22Rv1 (cell line): ENCODE measurements at regions not wholly inside any gene's neighbourhood (a gene's known extent, or its start where the extent isn't known, plus 50 kb on each side); places are given as distances from the start of the nearest gene placed in this dataset.

Source experiments
- ZFX ChIP-seq: fragments of 450-650 bp; IDR thresholded peaks from 2 replicates; pipeline ENCODE4 v1.6.1; 2017; ENCODE audit warnings: antibody characterized with exemption, borderline replicate concordance
- TF ChIP-seq, protein P1 (sequence below): fragments of 450-650 bp; IDR thresholded peaks from 2 replicates; pipeline ENCODE4 v1.5.1; 2017; ENCODE audit warnings: mild to moderate bottlenecking

- TF ChIP-seq, protein P1, sequence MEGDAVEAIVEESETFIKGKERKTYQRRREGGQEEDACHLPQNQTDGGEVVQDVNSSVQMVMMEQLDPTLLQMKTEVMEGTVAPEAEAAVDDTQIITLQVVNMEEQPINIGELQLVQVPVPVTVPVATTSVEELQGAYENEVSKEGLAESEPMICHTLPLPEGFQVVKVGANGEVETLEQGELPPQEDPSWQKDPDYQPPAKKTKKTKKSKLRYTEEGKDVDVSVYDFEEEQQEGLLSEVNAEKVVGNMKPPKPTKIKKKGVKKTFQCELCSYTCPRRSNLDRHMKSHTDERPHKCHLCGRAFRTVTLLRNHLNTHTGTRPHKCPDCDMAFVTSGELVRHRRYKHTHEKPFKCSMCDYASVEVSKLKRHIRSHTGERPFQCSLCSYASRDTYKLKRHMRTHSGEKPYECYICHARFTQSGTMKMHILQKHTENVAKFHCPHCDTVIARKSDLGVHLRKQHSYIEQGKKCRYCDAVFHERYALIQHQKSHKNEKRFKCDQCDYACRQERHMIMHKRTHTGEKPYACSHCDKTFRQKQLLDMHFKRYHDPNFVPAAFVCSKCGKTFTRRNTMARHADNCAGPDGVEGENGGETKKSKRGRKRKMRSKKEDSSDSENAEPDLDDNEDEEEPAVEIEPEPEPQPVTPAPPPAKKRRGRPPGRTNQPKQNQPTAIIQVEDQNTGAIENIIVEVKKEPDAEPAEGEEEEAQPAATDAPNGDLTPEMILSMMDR: no peak
- TF ChIP-seq ZFX: no peak
Observed at GRCh38 chr4:38547052-38547451, 116.9 kb upstream of the KLF3 start.
